ENCODE measurements at regions not wholly inside any gene's neighbourhood (a gene's known extent, or its start where the extent isn't known, plus 50 kb on each side); places are given as distances from the start of the nearest gene placed in this dataset.

DNA sequence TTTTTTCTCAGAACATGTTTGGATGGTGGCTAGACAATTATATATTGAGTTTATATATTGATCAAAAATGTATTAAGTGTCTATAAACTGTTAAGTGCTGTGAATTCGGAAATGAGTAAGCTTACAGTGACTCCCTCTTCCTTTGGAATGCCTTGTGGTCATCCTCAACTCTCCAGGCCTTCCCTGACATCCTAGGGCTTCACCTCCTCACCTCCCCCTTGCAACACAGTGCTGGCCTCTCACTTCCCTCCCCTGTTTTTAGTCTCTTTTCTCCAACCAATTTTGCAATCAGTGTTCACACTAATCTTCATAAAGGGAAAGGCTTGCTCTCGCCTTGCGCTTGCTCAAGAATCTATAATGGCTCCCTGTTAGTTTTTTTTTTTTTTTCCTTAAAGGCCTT is 95.1 kb upstream of the C1orf21 start:
- H4K5ac ChIP-seq (ENCODE audit: low read depth, low read length): no peak overlapping the region
- H2AK9ac ChIP-seq (replicated peaks; ENCODE audit: low read depth, low read length, poor library complexity): no peak overlapping the region
- TF ChIP-seq FOS (IDR thresholded peaks at IDR 0.05; ENCODE audit: low read depth, low read length): no peak
- TF ChIP-seq, protein P1, sequence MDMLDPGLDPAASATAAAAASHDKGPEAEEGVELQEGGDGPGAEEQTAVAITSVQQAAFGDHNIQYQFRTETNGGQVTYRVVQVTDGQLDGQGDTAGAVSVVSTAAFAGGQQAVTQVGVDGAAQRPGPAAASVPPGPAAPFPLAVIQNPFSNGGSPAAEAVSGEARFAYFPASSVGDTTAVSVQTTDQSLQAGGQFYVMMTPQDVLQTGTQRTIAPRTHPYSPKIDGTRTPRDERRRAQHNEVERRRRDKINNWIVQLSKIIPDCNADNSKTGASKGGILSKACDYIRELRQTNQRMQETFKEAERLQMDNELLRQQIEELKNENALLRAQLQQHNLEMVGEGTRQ (IDR thresholded peaks at IDR 0.05; ENCODE audit: low read depth, low read length): no peak
- no peak for TF ChIP-seq SMC3 (IDR thresholded peaks at IDR 0.05; ENCODE audit: low read depth, low read length)
- TF ChIP-seq, protein P2, sequence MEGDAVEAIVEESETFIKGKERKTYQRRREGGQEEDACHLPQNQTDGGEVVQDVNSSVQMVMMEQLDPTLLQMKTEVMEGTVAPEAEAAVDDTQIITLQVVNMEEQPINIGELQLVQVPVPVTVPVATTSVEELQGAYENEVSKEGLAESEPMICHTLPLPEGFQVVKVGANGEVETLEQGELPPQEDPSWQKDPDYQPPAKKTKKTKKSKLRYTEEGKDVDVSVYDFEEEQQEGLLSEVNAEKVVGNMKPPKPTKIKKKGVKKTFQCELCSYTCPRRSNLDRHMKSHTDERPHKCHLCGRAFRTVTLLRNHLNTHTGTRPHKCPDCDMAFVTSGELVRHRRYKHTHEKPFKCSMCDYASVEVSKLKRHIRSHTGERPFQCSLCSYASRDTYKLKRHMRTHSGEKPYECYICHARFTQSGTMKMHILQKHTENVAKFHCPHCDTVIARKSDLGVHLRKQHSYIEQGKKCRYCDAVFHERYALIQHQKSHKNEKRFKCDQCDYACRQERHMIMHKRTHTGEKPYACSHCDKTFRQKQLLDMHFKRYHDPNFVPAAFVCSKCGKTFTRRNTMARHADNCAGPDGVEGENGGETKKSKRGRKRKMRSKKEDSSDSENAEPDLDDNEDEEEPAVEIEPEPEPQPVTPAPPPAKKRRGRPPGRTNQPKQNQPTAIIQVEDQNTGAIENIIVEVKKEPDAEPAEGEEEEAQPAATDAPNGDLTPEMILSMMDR (conservative IDR thresholded peaks at IDR 0.05; ENCODE audit: low read depth, low read length): no peak
- no peak for TF ChIP-seq MAZ (IDR thresholded peaks at IDR 0.05; ENCODE audit: borderline replicate concordance, low read depth, low read length)
- TF ChIP-seq RCOR1 (IDR thresholded peaks at IDR 0.05; ENCODE audit: insufficient replicate concordance, low read length): no peak
- TF ChIP-seq MAFK (IDR thresholded peaks at IDR 0.05; ENCODE audit: low read depth, low read length): no peak
- no peak for TF ChIP-seq BHLHE40 (IDR thresholded peaks at IDR 0.05; ENCODE audit: low read depth, low read length)
- no peak for TF ChIP-seq CHD1 (IDR thresholded peaks at IDR 0.05; ENCODE audit: low read depth, low read length)
- no peak for TF ChIP-seq POLR2A (IDR thresholded peaks at IDR 0.05; ENCODE audit: low read depth, low read length)
- TF ChIP-seq RFX5 (IDR thresholded peaks at IDR 0.05; ENCODE audit: low read depth, low read length): no peak
- TF ChIP-seq, protein P3, sequence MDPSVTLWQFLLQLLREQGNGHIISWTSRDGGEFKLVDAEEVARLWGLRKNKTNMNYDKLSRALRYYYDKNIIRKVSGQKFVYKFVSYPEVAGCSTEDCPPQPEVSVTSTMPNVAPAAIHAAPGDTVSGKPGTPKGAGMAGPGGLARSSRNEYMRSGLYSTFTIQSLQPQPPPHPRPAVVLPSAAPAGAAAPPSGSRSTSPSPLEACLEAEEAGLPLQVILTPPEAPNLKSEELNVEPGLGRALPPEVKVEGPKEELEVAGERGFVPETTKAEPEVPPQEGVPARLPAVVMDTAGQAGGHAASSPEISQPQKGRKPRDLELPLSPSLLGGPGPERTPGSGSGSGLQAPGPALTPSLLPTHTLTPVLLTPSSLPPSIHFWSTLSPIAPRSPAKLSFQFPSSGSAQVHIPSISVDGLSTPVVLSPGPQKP (IDR thresholded peaks at IDR 0.05; ENCODE audit: borderline replicate concordance, low read depth, low read length): no peak
- TF ChIP-seq NFE2L2 (IDR thresholded peaks at IDR 0.05; ENCODE audit: low read depth, low read length): no peak
- TF ChIP-seq CEBPB (IDR thresholded peaks at IDR 0.05; ENCODE audit: low read depth, low read length): no peak
- no peak for TF ChIP-seq MXI1 (IDR thresholded peaks at IDR 0.05; ENCODE audit: borderline replicate concordance, low read depth, low read length)
- TF ChIP-seq RAD21 (IDR thresholded peaks at IDR 0.05; ENCODE audit: low read length): no peak
- no peak overlapping the region for H4K91ac ChIP-seq (ENCODE audit: insufficient read depth, low read depth, low read length)
- H2BK15ac ChIP-seq (ENCODE audit: low read depth, low read length): no peak overlapping the region
- H2BK120ac ChIP-seq (ENCODE audit: low read depth, low read length): no peak overlapping the region
- no peaks in the 10 kb centered on the region for H4K20me1 ChIP-seq (ENCODE audit: insufficient read depth, low read length)
- no peak overlapping the region for H2BK20ac ChIP-seq (ENCODE audit: low read depth, low read length)
- DNase-seq (no peak), ATAC-seq (ENCODE audit: low read depth) (no peak)
- H3K79me1 ChIP-seq (ENCODE audit: low read depth in 1 of 2, low read length in 2 of 2): no peaks in the 10 kb centered on the region
- no peak overlapping the region for H3K23ac ChIP-seq (ENCODE audit: low read depth, low read length)
- no peak overlapping the region for H2AK5ac ChIP-seq (ENCODE audit: low read depth, low read length)
- peaks cover 3% of the 10 kb centered on the region for H3K9me1 ChIP-seq (ENCODE audit: insufficient read depth, low read length)
- no peak overlapping the region for H3K4me2 ChIP-seq (ENCODE audit: low read depth, low read length)
- dilution Hi-C loops (cut with HindIII; ENCODE audit: low sequenced_read_pairs, unreplicated experiment) (no loop called here), in situ Hi-C loops (cut with MboI; ENCODE audit: low sequenced_read_pairs) (no loop called here), intact Hi-C loops (cut with micrococcal nuclease) (no loop called here)
- no peak overlapping the region for H2BK5ac ChIP-seq (ENCODE audit: low read depth, low read length, poor library complexity, severe bottlenecking)
- H3K18ac ChIP-seq (ENCODE audit: low read depth, low read length): no peak overlapping the region
- BruUV-seq (replicated peaks): no TSS peak
- POLR2A ChIA-PET (ENCODE audit: unreplicated experiment): no interaction called here
- no peak overlapping the region for H3K56ac ChIP-seq (ENCODE audit: extremely low read depth, insufficient read depth, low read length)
- no peak overlapping the region for H3K4ac ChIP-seq (ENCODE audit: low read depth, low read length)
- H3K9ac ChIP-seq (ENCODE audit: low read depth, low read length): no peak overlapping the region
- no peak overlapping the region for H2AFZ ChIP-seq (replicated peaks; ENCODE audit: low read length, poor library complexity)
- no peaks in the 10 kb centered on the region for H3K36me3 ChIP-seq (ENCODE audit: control insufficient read depth, insufficient read depth, low read length)
- H3K4me1 ChIP-seq (ENCODE audit: control insufficient read depth, insufficient read depth, low read length): peaks cover 6% of the 10 kb centered on the region
- 80% methylated on average over 1 of the region's 3 CpGs; no CpG with 5 or more reads in 1 of the 2 experiments for WGBS, 2 experiments (ENCODE audit: extremely low coverage in 2 of 2, insufficient read length in 1 of 2)
- no peak overlapping the region for H3K4me3 ChIP-seq (ENCODE audit: insufficient read depth, low read depth, low read length)
- no peaks in the 10 kb centered on the region for H3K9me3 ChIP-seq (ENCODE audit: control insufficient read depth, insufficient read depth, low read length)
- peaks cover 3% of the 10 kb centered on the region for H3K27me3 ChIP-seq (ENCODE audit: control insufficient read depth, insufficient read depth, low read length)
- no peak overlapping the region for H3K14ac ChIP-seq (replicated peaks; ENCODE audit: low read depth, low read length)
- no peak overlapping the region for H3K27ac ChIP-seq (ENCODE audit: insufficient read depth, low read length)
- no peak overlapping the region for H4K8ac ChIP-seq (ENCODE audit: low read depth in 2 of 2, low read length in 2 of 2)
- CTCF ChIA-PET: no interaction called here
